GM23338 (cell line): ENCODE measurements at regions not wholly inside any gene's neighbourhood (a gene's known extent, or its start where the extent isn't known, plus 50 kb on each side); places are given as distances from the start of the nearest gene placed in this dataset.

ENCODE experiments used
- ATAC-seq: fragments of 200-7000 bp; cut with Tn5 transposase; 3 replicates; pipeline ENCODE4 v1.9.1; 2020
- DNase-seq: peaks from one replicate; pipeline ENCODE4 v3.0.0-alpha.2; 2015; ENCODE audit warnings: low spot score
- H2AFZ ChIP-seq: fragments of 200-600 bp; sonication (generic); 2 replicates; pipeline ENCODE4 v1.8.0; 2016; ENCODE audit warnings: antibody characterized with exemption, mild to moderate bottlenecking, moderate library complexity
- H3F3A ChIP-seq: fragments of 200-600 bp; sonication (generic); replicated peaks from 2 replicates; pipeline ENCODE4 v1.8.0; 2017; ENCODE audit warnings: antibody characterized with exemption, mixed run types, low read depth
- H3K27ac ChIP-seq: fragments of 200-600 bp; sonication (generic); 2 replicates; pipeline ENCODE4 v1.6.1; 2016; ENCODE audit warnings: low read depth
- H3K27me3 ChIP-seq: fragments of 200-600 bp; sonication (generic); 2 replicates; pipeline ENCODE4 v1.8.0; 2016; ENCODE audit warnings: mild to moderate bottlenecking, mixed run types, moderate library complexity; ENCODE audit not compliant: insufficient read depth
- H3K36me3 ChIP-seq: fragments of 200-600 bp; sonication (generic); 2 replicates; pipeline ENCODE4 v1.8.0; 2016; ENCODE audit warnings: mild to moderate bottlenecking; ENCODE audit not compliant: insufficient read depth
- H3K4me1 ChIP-seq: fragments of 200-600 bp; sonication (generic); 2 replicates; pipeline ENCODE4 v1.8.0; 2016; ENCODE audit warnings: mild to moderate bottlenecking, moderate library complexity; ENCODE audit not compliant: insufficient read depth
- H3K4me2 ChIP-seq: fragments of 200-600 bp; sonication (generic); 2 replicates; pipeline ENCODE4 v1.7.1; 2017; ENCODE audit warnings: mixed run types
- H3K4me3 ChIP-seq: fragments of 200-600 bp; sonication (generic); 2 replicates; pipeline ENCODE4 v1.6.1; 2016; ENCODE audit warnings: mixed run types
- H3K79me2 ChIP-seq: fragments of 200-600 bp; sonication (generic); replicated peaks from 2 replicates; pipeline ENCODE4 v1.8.0; 2017; ENCODE audit warnings: mild to moderate bottlenecking; ENCODE audit not compliant: insufficient read depth
- H3K9me2 ChIP-seq: fragments of 200-600 bp; sonication (generic); 2 replicates; pipeline ENCODE4 v1.8.0; 2017; ENCODE audit not compliant: insufficient read depth
- H4K20me1 ChIP-seq: fragments of 200-600 bp; sonication (generic); replicated peaks from 2 replicates; pipeline ENCODE4 v1.8.0; 2017; ENCODE audit warnings: mild to moderate bottlenecking; ENCODE audit not compliant: insufficient read depth
- H3K27ac Mint-ChIP-seq: 2 replicates; pipeline ENCODE4 v1.8.0; 2020; ENCODE audit warnings: inconsistent platforms, mild to moderate bottlenecking, moderate library complexity, mixed read lengths
- H3K27me3 Mint-ChIP-seq: 3 replicates; pipeline ENCODE4 v1.8.0; 2022; ENCODE audit warnings: low read depth, mild to moderate bottlenecking, moderate library complexity, mixed read lengths, inconsistent platforms; ENCODE audit not compliant: insufficient read depth, poor library complexity
- H3K36me3 Mint-ChIP-seq: 3 replicates; pipeline ENCODE4 v1.8.0; 2021; ENCODE audit warnings: low read depth, mild to moderate bottlenecking, inconsistent platforms, moderate library complexity, mixed read lengths
- H3K4me1 Mint-ChIP-seq: 3 replicates; pipeline ENCODE4 v1.8.0; 2020; ENCODE audit warnings: mild to moderate bottlenecking, inconsistent platforms, mixed read lengths
- H3K4me3 Mint-ChIP-seq: 3 replicates; pipeline ENCODE4 v1.8.0; 2021; ENCODE audit warnings: moderate library complexity, mild to moderate bottlenecking, inconsistent platforms, mixed read lengths
- H3K9me3 Mint-ChIP-seq: 3 replicates; pipeline ENCODE4 v1.8.0; 2020; ENCODE audit warnings: moderate library complexity, mild to moderate bottlenecking, inconsistent platforms, mixed read lengths
- CREB1 ChIP-seq: fragments of 250-450 bp; sonication (Bioruptor Pico); IDR thresholded peaks from 2 replicates; pipeline ENCODE4 v1.5.0; 2020; ENCODE audit warnings: low read depth, mild to moderate bottlenecking, moderate library complexity
- CTCF ChIP-seq, 2 experiments: fragments of 200-600 bp in 1 of 2; sonication (generic) in 1 of 2; conservative IDR thresholded peaks; 2 replicates each; pipeline versions ENCODE4 v1.5.1 to v1.6.1; 2016 to 2017; ENCODE audit warnings: antibody characterized with exemption in 2 of 2, low read depth in 2 of 2, mild to moderate bottlenecking in 2 of 2, moderate library complexity in 1 of 2
- ETS1 ChIP-seq: IDR thresholded peaks from 2 replicates; pipeline ENCODE4 v1.6.1; 2016; ENCODE audit warnings: antibody characterized with exemption
- EZH2 ChIP-seq: fragments of 200-600 bp; sonication (generic); IDR thresholded peaks from one replicate; pipeline ENCODE4 v1.8.0; 2017; ENCODE audit warnings: antibody characterized with exemption, mild to moderate bottlenecking, low read depth; ENCODE audit not compliant: unreplicated experiment
- EZH2phosphoT487 ChIP-seq: fragments of 200-600 bp; sonication (generic); IDR thresholded peaks from one replicate; pipeline ENCODE4 v1.8.1; 2018; ENCODE audit warnings: antibody characterized with exemption; ENCODE audit not compliant: unreplicated experiment
- JUNB ChIP-seq: IDR thresholded peaks from one replicate; pipeline ENCODE4 v1.6.1; 2016; ENCODE audit warnings: antibody characterized with exemption; ENCODE audit not compliant: unreplicated experiment
- NANOG ChIP-seq: IDR thresholded peaks from 2 replicates; pipeline ENCODE4 v1.6.1; 2016; ENCODE audit warnings: antibody characterized with exemption, borderline replicate concordance
- POLR2AphosphoS5 ChIP-seq: IDR thresholded peaks from 2 replicates; pipeline ENCODE4 v1.6.1; 2016; ENCODE audit warnings: antibody characterized with exemption, low read depth
- REST ChIP-seq: IDR thresholded peaks from one replicate; pipeline ENCODE4 v1.6.1; 2018; ENCODE audit warnings: antibody characterized with exemption; ENCODE audit not compliant: unreplicated experiment
- STAT1 ChIP-seq: IDR thresholded peaks from one replicate; pipeline ENCODE4 v1.6.1; 2016; ENCODE audit warnings: antibody characterized with exemption; ENCODE audit not compliant: unreplicated experiment
- ZNF114 ChIP-seq: fragments of 250-450 bp; sonication (Bioruptor Pico); IDR thresholded peaks from 2 replicates; pipeline ENCODE4 v1.5.0; 2020; ENCODE audit warnings: mild to moderate bottlenecking, moderate library complexity
- ZNF331 ChIP-seq: fragments of 250-450 bp; sonication (Bioruptor Pico); IDR thresholded peaks from 2 replicates; pipeline ENCODE4 v1.5.0; 2020; ENCODE audit warnings: low read depth, mild to moderate bottlenecking, moderate library complexity
- ZNF462 ChIP-seq: fragments of 250-450 bp; sonication (Bioruptor Pico); IDR thresholded peaks from 2 replicates; pipeline ENCODE4 v1.5.0; 2020; ENCODE audit warnings: mild to moderate bottlenecking, moderate library complexity

- TF ChIP-seq CTCF (conservative IDR thresholded peaks at IDR 0.05; ENCODE audit: low read depth in 2 of 2): no peak
- no peak for TF ChIP-seq EZH2
- TF ChIP-seq CREB1 (CRISPR knock-in tag): no peak
- no peak for TF ChIP-seq ZNF331 (CRISPR knock-in tag)
- no peak for TF ChIP-seq STAT1
These were observed 59.3 kb upstream of the VASH1 start (continued) for GRCh38 chr14:76701981-76702380.

- Histone ChIP-seq H3K4me2 (no peak overlapping the region), H3K4me1 (no peaks in the 10 kb centered on the region), H3K27ac (no peak overlapping the region), H3K4me3 (no peak overlapping the region), H3K9me2 (no peaks in the 10 kb centered on the region), H3K27me3 (no peaks in the 10 kb centered on the region), H3K36me3 (no peaks in the 10 kb centered on the region), H3F3A (no peaks in the 10 kb centered on the region), H3K79me2 (no peaks in the 10 kb centered on the region), H2AFZ (no peak overlapping the region), H4K20me1 (no peaks in the 10 kb centered on the region)
- Mint-ChIP-seq H3K36me3 (no peaks in the 10 kb centered on the region), H3K9me3 (no peaks in the 10 kb centered on the region; the same call in 1 of the 3 replicates), H3K27me3 (peaks cover 3% of the 10 kb centered on the region), H3K4me1 (no peaks in the 10 kb centered on the region), H3K27ac (no peak overlapping the region), H3K4me3 (no peak overlapping the region)
- DNase-seq (no peak), ATAC-seq (no peak)
- TF ChIP-seq ETS1 (no peak), ZNF331 (CRISPR knock-in tag) (no peak), EZH2phosphoT487 (no peak), JUNB (no peak), POLR2AphosphoS5 (no peak), ZNF462 (CRISPR knock-in tag) (no peak), NANOG (no peak), STAT1 (no peak), ZNF114 (CRISPR knock-in tag) (no peak), EZH2 (no peak), CREB1 (CRISPR knock-in tag) (no peak), REST (no peak)
These were observed 56.1 kb upstream of the VASH1 start for GRCh38 chr14:76705214-76705613.
